CD4-positive, alpha-beta T cell (primary cell): ENCODE measurements at regions not wholly inside any gene's neighbourhood (a gene's known extent, or its start where the extent isn't known, plus 50 kb on each side); places are given as distances from the start of the nearest gene placed in this dataset.

Experiments used
- ATAC-seq: fragments of 200-7000 bp; cut with Tn5 transposase; one replicate; pipeline ENCODE4 v1.10.0; 2022; ENCODE audit warnings: mild to moderate bottlenecking; ENCODE audit not compliant: poor library complexity
- CTCF ChIA-PET: fragments of 350-600 bp; sonication (Branson Sonifier 250); formaldehyde crosslinking; loops from one replicate; lab custom pipeline; 2021; ENCODE audit warnings: antibody characterized with exemption, inconsistent platforms; lab: Charles Lee
- POLR2A ChIA-PET: fragments of 350-600 bp; sonication (Branson Sonifier 250); formaldehyde crosslinking; loops from one replicate; lab custom pipeline; 2021; ENCODE audit warnings: antibody characterized with exemption, inconsistent platforms; lab: Charles Lee
- DNase-seq, 14 experiments: peaks; one replicate each; pipeline ENCODE4 v3.0.0-alpha.2; 2013 to 2020; ENCODE audit warnings: mixed read lengths in 2 of 14
- H3K27ac ChIP-seq, 2 donors: one replicate each; pipeline versions ENCODE4 v1.5.1 to v1.7.0; 2013; ENCODE audit warnings: low read length in 2 of 2, low read depth in 1 of 2, mild to moderate bottlenecking in 1 of 2
- H3K27me3 ChIP-seq, 2 experiments: 1 replicate in 1 of 2; 2 replicates in 1 of 2; pipeline versions ENCODE4 v1.6.1 to v1.7.0; 2013; ENCODE audit warnings: low read length in 2 of 2, control low read depth in 1 of 2, mild to moderate bottlenecking in 1 of 2, moderate library complexity in 1 of 2; ENCODE audit not compliant: insufficient read depth in 2 of 2, control insufficient read depth in 1 of 2
- H3K36me3 ChIP-seq: one replicate; pipeline ENCODE4 v1.6.1; 2013; ENCODE audit warnings: low read length, control low read depth; ENCODE audit not compliant: insufficient read depth
- H3K4me1 ChIP-seq: one replicate; pipeline ENCODE4 v1.6.1; 2013; ENCODE audit warnings: low read length, control low read depth; ENCODE audit not compliant: insufficient read depth
- H3K4me3 ChIP-seq: one replicate; pipeline ENCODE4 v1.5.1; 2013; ENCODE audit warnings: mild to moderate bottlenecking, low read length, moderate library complexity
- H3K9me3 ChIP-seq, 2 experiments: 1 replicate in 1 of 2; 2 replicates in 1 of 2; pipeline versions ENCODE4 v1.6.1 to v1.7.0; 2013; ENCODE audit warnings: low read length in 2 of 2, mild to moderate bottlenecking in 2 of 2, control low read depth in 1 of 2, moderate library complexity in 1 of 2; ENCODE audit not compliant: control insufficient read depth in 1 of 2, insufficient read depth in 1 of 2
- H3K27ac Mint-ChIP-seq: one replicate; pipeline ENCODE4 v1.8.0; 2020; ENCODE audit warnings: mixed read lengths
- H3K27me3 Mint-ChIP-seq: one replicate; pipeline ENCODE4 v1.8.0; 2021; ENCODE audit warnings: mixed read lengths
- H3K36me3 Mint-ChIP-seq: one replicate; pipeline ENCODE4 v1.8.0; 2021; ENCODE audit warnings: low read depth, mixed read lengths
- H3K4me1 Mint-ChIP-seq: one replicate; pipeline ENCODE4 v1.8.0; 2021; ENCODE audit warnings: low read depth, mixed read lengths
- H3K4me3 Mint-ChIP-seq: one replicate; pipeline ENCODE4 v1.8.0; 2020; ENCODE audit warnings: mild to moderate bottlenecking, mixed read lengths
- H3K9me3 Mint-ChIP-seq: one replicate; pipeline ENCODE4 v1.8.0; 2020; ENCODE audit warnings: mixed read lengths
- CTCF ChIP-seq: fragments of 200-600 bp; IDR thresholded peaks from one replicate; pipeline ENCODE4 v1.8.0; 2022; ENCODE audit warnings: antibody characterized with exemption, mild to moderate bottlenecking
- intact Hi-C, 2 experiments: fragments of 100-400 bp; cut with DNase I in 1 of 2; cut with micrococcal nuclease in 1 of 2; formaldehyde crosslinking; loops; one replicate each; pipeline versions ENCODE4 v1.15.1 to v1.9.0; 2023 to 2025; cut with DNase I, micrococcal nuclease

- Mint-ChIP-seq H3K27ac (no peak overlapping the region), H3K4me3 (no peak overlapping the region), H3K36me3 (no peaks in the 10 kb centered on the region), H3K27me3 (no peaks in the 10 kb centered on the region), H3K9me3 (no peaks in the 10 kb centered on the region), H3K4me1 (peaks cover 10% of the 10 kb centered on the region)
- Histone ChIP-seq H3K4me1 (no peaks in the 10 kb centered on the region), H3K36me3 (no peaks in the 10 kb centered on the region), H3K4me3 (no peak overlapping the region), H3K27ac (no peak overlapping the region), H3K27me3 (no peaks in the 10 kb centered on the region), H3K9me3 (no peaks in the 10 kb centered on the region)
- DNase-seq, result no peak
- POLR2A ChIA-PET, result no interaction called here
- intact Hi-C loops, result no loop called here
- ATAC-seq, result no peak
- no peak for TF ChIP-seq CTCF
- CTCF ChIA-PET, result no interaction called here
Measured at GRCh38 chr3:31159331-31160039, 265.0 kb upstream of the GADL1 start.

DNA sequence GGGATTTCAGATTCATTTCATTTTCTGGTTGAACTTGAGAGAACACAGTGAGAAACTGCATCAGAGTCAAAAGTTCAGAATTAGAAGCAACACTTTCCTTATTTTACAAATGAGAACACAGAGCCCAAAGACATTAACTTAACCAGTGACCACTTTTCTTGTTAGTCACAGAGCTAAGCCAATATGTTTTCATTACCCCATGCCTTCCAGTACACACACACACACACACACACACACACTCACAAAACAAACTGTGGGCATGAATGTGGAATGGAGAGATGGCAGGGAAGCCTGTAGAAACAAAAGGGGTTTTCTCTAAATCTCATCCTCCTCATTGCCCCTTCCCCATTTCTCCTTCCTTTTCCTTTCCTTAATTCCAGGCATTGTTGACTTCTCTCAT is 267.4 kb upstream of the GADL1 start:
- Mint-ChIP-seq H3K9me3 (no peaks in the 10 kb centered on the region), H3K27ac (no peak overlapping the region)

DNA sequence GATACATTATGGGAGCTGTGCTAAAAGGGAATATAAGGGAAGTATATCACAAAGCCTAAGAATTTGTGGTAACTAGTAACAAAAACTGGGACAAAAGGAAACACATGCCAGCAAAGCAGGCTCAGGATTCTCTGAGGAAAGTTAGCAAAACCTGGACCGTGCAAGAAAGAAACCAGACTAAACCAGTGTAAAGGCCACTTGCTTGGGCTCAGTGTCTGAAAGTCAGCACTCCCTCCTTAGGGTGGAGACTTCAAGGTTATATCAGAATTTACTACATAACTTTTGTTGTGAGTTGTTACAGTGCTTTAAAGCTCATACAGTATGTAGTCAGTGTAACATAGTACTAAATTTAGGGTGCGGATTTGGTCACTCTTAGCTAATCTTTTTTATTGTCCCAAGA is 269.9 kb upstream of the GADL1 start:
- Mint-ChIP-seq H3K27ac (no peak overlapping the region), H3K4me3 (no peak overlapping the region), H3K36me3 (no peaks in the 10 kb centered on the region), H3K27me3 (no peaks in the 10 kb centered on the region), H3K9me3 (no peaks in the 10 kb centered on the region), H3K4me1 (peaks cover 15% of the 10 kb centered on the region)
- POLR2A ChIA-PET, result no interaction called here
- no peak overlapping the region for H3K27ac ChIP-seq
- DNase-seq (no peak), ATAC-seq (no peak)
- no peaks in the 10 kb centered on the region for H3K9me3 ChIP-seq
- H3K4me3 ChIP-seq, result no peak overlapping the region
- CTCF ChIA-PET, result no interaction called here
- no peaks in the 10 kb centered on the region for H3K27me3 ChIP-seq
- no peaks in the 10 kb centered on the region for H3K4me1 ChIP-seq
- no peak for TF ChIP-seq CTCF
- H3K36me3 ChIP-seq, result no peaks in the 10 kb centered on the region
- intact Hi-C loops, result no loop called here

More for the DNA sequence above, 267.4 kb upstream of the GADL1 start:
- H3K27me3 Mint-ChIP-seq, result no peaks in the 10 kb centered on the region
- Histone ChIP-seq H3K4me3 (no peak overlapping the region), H3K27ac (no peak overlapping the region), H3K9me3 (no peaks in the 10 kb centered on the region), H3K36me3 (no peaks in the 10 kb centered on the region), H3K27me3 (no peaks in the 10 kb centered on the region), H3K4me1 (no peaks in the 10 kb centered on the region)
- CTCF ChIA-PET, result no interaction called here
- POLR2A ChIA-PET, result no interaction called here
- H3K4me1 Mint-ChIP-seq, result peaks cover 19% of the 10 kb centered on the region
- DNase-seq (no peak), ATAC-seq (no peak)
- intact Hi-C loops, result no loop called here
- no peak for TF ChIP-seq CTCF
- H3K4me3 Mint-ChIP-seq, result no peak overlapping the region
- no peaks in the 10 kb centered on the region for H3K36me3 Mint-ChIP-seq
